ENCODE measurements at regions not wholly inside any gene's neighbourhood (a gene's known extent, or its start where the extent isn't known, plus 50 kb on each side); places are given as distances from the start of the nearest gene placed in this dataset.
A peak's percentile ranks its signal among the peaks of the same experiment; 100 is the strongest.

DNA sequence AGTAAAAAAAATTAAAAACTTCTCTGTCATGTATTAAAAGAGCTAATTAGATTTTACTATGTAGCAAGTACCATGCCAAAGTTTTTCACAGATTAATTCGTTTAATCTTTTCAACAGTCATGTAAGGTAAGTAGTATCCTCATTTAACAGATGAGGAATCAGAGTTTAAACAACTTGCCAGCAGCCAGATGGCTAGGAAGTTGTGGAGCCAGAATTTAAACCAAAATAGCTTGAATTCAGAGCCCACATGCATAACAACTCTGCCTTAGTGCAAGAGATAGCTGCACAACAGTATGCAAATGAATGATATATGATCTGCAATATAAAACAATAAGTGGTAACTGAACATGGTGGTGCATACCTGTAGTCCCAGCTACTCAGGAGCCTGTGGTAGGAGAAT, 75.3 kb downstream of the NAP1L3 start:
- no peaks in the 10 kb centered on the region for H3K4me1 ChIP-seq
- H3K9me3 ChIP-seq = no peaks in the 10 kb centered on the region
- no peak overlapping the region for H3K4me3 ChIP-seq
- no peaks in the 10 kb centered on the region for H3K27me3 ChIP-seq
- no peak overlapping the region for H3K27ac ChIP-seq
- WGBS, 2 donors = 57 to 62% methylated on average over 1 of the region's 1 CpG
- H3K36me3 ChIP-seq (ENCODE audit: low read depth, missing control alignments) = no peaks in the 10 kb centered on the region
- intact Hi-C loops (cut with DNase I; ENCODE audit: low total_unique reads) = no loop called here
- no peak for TF ChIP-seq POLR2A (IDR thresholded peaks at IDR 0.05)
- TF ChIP-seq, protein P1, sequence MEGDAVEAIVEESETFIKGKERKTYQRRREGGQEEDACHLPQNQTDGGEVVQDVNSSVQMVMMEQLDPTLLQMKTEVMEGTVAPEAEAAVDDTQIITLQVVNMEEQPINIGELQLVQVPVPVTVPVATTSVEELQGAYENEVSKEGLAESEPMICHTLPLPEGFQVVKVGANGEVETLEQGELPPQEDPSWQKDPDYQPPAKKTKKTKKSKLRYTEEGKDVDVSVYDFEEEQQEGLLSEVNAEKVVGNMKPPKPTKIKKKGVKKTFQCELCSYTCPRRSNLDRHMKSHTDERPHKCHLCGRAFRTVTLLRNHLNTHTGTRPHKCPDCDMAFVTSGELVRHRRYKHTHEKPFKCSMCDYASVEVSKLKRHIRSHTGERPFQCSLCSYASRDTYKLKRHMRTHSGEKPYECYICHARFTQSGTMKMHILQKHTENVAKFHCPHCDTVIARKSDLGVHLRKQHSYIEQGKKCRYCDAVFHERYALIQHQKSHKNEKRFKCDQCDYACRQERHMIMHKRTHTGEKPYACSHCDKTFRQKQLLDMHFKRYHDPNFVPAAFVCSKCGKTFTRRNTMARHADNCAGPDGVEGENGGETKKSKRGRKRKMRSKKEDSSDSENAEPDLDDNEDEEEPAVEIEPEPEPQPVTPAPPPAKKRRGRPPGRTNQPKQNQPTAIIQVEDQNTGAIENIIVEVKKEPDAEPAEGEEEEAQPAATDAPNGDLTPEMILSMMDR (IDR thresholded peaks at IDR 0.05) = no peak
- no peak for DNase-seq

DNA sequence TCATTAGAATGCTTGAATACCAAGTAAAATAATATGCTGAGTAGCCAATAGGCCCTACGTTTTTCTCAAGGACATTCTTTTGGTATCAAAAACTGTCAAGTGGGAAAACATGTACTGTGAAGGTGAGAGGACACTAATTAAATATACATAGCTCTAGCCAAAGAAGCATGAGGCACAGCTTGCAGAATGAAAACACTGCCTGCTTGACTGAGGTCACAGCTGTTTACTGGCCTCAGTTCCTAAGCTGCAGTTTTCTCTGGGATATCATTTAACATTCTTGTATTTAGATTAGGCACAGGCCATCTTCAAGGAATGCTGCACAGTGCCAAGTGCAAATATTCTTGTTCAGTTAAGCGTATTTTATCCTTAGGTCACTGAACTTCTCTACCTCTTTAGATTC, 78.6 kb downstream of the NAP1L3 start:
- Histone ChIP-seq H3K4me3 (no peak overlapping the region), H3K27me3 (no peaks in the 10 kb centered on the region), H3K4me1 (no peaks in the 10 kb centered on the region), H3K9me3 (no peaks in the 10 kb centered on the region), H3K27ac (no peak overlapping the region), H3K36me3 (ENCODE audit: low read depth, missing control alignments) (no peaks in the 10 kb centered on the region)
- no peak for TF ChIP-seq POLR2A (IDR thresholded peaks at IDR 0.05)
- TF ChIP-seq, protein P1 (IDR thresholded peaks at IDR 0.05) = no peak
- DNase-seq = peak; percentile 15
- whole genome bisulfite sequencing, 2 donors = 21 to 39% methylated on average over 2 of the region's 2 CpGs
- intact Hi-C loops (cut with DNase I; ENCODE audit: low total_unique reads) = no loop called here

DNA sequence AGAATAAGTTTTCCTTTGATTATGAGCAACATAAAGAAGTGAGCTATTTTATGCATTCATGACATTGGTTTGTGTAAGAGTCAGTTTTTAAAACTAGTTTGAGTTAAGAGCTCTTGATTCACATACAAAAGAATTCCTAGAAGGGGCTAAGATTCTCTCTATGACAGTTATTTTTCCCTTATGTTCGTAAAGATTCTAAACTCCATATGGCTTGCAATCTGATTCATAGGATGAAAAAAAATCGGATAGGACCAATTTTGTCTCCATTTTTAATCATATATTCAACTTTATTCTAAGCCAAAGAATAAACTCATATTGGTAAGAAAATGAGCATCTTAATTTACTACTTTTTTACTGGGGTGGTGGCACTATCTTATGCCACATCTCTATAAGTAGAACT, 79.4 kb downstream of the NAP1L3 start:
- no peaks in the 10 kb centered on the region for H3K4me1 ChIP-seq
- no peak for DNase-seq
- TF ChIP-seq, protein P1 (IDR thresholded peaks at IDR 0.05) = no peak
- TF ChIP-seq POLR2A (IDR thresholded peaks at IDR 0.05) = no peak
- WGBS, 2 donors = 44 to 95% methylated on average over 2 of the region's 2 CpGs
- H3K27me3 ChIP-seq = no peaks in the 10 kb centered on the region
- no peaks in the 10 kb centered on the region for H3K9me3 ChIP-seq
- no peaks in the 10 kb centered on the region for H3K36me3 ChIP-seq (ENCODE audit: low read depth, missing control alignments)
- intact Hi-C loops (cut with DNase I; ENCODE audit: low total_unique reads) = no loop called here
- no peak overlapping the region for H3K4me3 ChIP-seq
- H3K27ac ChIP-seq = no peak overlapping the region

DNA sequence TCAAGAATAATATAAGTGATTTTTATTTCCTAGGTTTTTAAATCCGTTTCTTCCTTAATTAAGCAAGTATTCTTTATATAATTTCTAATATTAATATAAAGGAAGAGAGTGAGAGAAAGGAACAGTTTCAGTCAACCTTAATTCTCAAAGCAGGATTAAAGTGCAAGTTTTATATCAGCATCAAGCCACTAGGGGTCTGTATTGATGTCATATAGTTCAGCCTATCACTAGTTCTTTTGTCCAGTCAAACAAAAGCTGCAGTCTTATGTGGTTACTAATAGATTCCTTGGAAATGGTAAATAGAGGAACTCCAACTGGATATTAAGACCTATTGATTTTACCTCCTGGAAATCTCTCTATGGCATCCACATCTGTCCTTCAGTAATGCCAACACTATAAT, 82.0 kb downstream of the NAP1L3 start:
- Histone ChIP-seq H3K36me3 (ENCODE audit: low read depth, missing control alignments) (no peaks in the 10 kb centered on the region), H3K27ac (no peak overlapping the region), H3K27me3 (no peaks in the 10 kb centered on the region), H3K9me3 (no peaks in the 10 kb centered on the region), H3K4me1 (no peaks in the 10 kb centered on the region), H3K4me3 (no peak overlapping the region)
- no peak for TF ChIP-seq POLR2A (IDR thresholded peaks at IDR 0.05)
- TF ChIP-seq, protein P1 (IDR thresholded peaks at IDR 0.05) = peak in 1 of 3 experiments; percentile 10
- DNase-seq = no peak
- intact Hi-C loops (cut with DNase I; ENCODE audit: low total_unique reads) = no loop called here
- WGBS, 2 donors = 53 to 61% methylated on average over 1 of the region's 1 CpG

DNA sequence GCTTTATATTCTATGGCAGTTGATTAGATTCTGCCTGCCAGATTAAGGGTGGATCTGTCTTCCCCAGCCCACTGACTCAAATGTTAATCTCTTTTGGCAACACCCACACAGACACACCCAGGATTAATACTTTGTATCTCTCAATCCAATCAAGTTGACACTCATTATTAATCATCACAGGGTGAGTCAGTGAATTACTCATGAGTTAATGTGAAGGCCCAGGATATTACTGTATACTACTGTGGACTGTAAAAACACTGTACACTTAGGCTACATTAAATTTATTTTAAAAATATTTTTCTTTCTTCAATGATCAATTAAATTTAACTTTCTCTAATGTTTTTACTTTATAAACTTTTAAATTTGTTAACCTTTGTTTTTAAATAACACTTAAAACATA, 87.7 kb downstream of the NAP1L3 start:
- H3K4me1 ChIP-seq = no peaks in the 10 kb centered on the region
- DNase-seq = no peak
- H3K27ac ChIP-seq = no peak overlapping the region
- no peaks in the 10 kb centered on the region for H3K36me3 ChIP-seq (ENCODE audit: low read depth, missing control alignments)
- no peaks in the 10 kb centered on the region for H3K9me3 ChIP-seq
- intact Hi-C loops (cut with DNase I; ENCODE audit: low total_unique reads) = no loop called here
- no peak for TF ChIP-seq POLR2A (IDR thresholded peaks at IDR 0.05)
- TF ChIP-seq, protein P1 (IDR thresholded peaks at IDR 0.05) = no peak
- no peak overlapping the region for H3K4me3 ChIP-seq
- H3K27me3 ChIP-seq = no peaks in the 10 kb centered on the region
